ENCODE measurements at regions not wholly inside any gene's neighbourhood (a gene's known extent, or its start where the extent isn't known, plus 50 kb on each side); places are given as distances from the start of the nearest gene placed in this dataset.

DNA sequence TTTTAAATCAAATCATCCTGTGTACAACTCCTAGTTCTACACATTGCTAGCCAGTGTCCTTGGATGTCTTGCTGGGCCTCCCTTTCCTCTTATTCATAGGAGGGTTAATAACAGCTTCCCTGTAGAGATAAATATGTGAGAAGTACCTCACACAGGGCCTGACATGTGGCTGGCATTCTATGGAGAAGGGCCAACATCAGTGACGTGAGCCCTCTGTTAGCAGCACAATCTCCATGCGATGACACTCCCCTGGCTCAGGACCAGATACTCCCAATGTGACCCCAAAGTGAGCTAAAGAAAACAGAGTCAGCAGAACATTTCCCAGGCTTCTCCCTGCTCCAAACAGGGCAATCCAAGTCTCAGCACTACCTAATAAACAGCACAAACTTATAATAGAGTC is 818.4 kb downstream of the DIAPH3 start:
- ChIA-PET CTCF (interaction anchor here (3.1 kb wide), 1 partner anchor 28 kb away, joined by 10 read pairs; no protein-coding TSS in a partner anchor), POLR2A (no interaction called here)
- no peak for TF ChIP-seq CTCF (IDR thresholded peaks at IDR 0.05; ENCODE audit: control extremely low read depth, extremely low read depth, low read depth, missing control alignments)
- DNase-seq (ENCODE audit: extremely low spot score) = no peak

DNA sequence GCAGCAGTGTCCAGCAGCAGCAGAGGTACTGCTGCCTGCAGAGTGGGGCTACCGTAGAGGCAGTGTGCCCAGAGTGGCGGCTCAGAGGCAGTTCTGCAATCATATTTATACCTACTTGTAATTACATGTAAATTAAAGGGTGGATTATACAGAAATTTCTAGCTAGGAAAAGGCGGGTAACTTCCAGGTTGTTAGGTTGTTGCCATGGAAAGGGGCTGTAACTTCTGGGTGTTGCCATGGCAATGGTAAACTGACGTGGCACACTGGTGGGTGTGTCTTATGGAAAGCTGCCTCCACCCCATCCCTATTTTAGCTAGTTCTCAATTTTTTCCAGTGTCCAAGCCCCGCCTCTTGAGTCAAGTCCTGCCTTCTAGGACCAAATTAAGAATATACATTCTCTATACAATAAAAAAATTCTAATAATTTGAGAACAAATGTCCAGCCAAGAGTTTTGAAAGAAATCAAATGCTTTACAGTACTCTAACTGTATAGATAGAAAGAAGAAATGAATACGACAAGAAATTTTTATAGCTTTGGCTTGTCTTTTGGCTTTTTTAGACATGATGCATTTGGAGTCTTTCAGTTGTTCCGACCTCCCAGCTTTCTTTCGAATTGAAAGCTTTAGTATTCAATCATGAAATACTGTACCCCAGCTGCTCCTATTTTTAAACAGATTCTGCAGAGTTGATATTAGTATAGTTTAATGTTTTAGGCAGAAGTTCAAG is 816.6 kb downstream of the DIAPH3 start:
- CTCF ChIA-PET = interaction anchor here (0.8 to 3.1 kb wide), 3 partner anchors 10 to 30 kb away, joined by 3 to 10 read pairs (median 4); no protein-coding TSS in a partner anchor
- TF ChIP-seq CTCF (IDR thresholded peaks at IDR 0.05; ENCODE audit: control extremely low read depth, extremely low read depth, low read depth, missing control alignments) = no peak
- POLR2A ChIA-PET = no interaction called here
- DNase-seq (ENCODE audit: extremely low spot score) = no peak

DNA sequence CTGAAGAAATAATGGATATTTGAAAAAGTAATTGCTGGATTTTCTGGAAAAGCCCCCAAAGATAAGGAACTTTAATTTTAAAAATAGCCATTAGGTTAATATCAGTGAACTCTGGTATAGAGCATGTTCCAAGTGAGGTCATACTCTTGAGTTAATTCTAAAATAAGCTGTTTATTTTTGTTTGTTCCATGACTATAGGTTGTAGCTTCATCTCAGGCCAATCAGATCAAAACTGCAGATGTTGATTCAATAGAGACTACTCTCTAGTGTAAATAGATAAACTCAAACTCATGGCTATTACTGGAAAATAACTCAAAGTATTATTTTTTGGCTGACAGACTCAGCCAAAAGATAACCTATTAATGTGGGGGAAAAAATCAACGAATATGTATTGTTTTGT is 815.1 kb downstream of the DIAPH3 start:
- ChIA-PET POLR2A (no interaction called here), CTCF (interaction anchor here (1.3 kb wide), 2 partner anchors 9 to 34 kb away, joined by 3 read pairs; no protein-coding TSS in a partner anchor)
- TF ChIP-seq CTCF (IDR thresholded peaks at IDR 0.05; ENCODE audit: control extremely low read depth, extremely low read depth, low read depth, missing control alignments) = no peak
- no peak for DNase-seq (ENCODE audit: extremely low spot score)

DNA sequence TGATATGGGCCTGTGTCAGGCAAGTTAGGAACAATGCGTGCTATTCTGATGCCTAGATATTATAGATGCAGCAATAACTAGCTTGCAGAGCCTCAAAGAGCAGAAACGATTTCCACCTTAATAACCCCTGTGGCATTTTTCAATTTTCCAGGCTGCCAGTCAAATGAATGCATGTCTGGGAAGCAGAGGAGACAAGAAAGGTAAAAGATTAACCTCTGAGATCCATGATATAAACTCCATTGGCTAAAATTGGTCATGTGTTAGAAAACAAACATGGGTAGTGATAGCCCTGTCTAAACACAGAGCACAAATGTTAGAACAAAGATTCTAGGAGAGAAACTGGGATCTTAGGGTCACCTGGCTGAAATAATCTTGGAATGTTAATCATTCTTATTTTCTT is 811.1 kb downstream of the DIAPH3 start:
- ChIA-PET CTCF (no interaction called here), POLR2A (no interaction called here)
- no peak for TF ChIP-seq CTCF (IDR thresholded peaks at IDR 0.05; ENCODE audit: control extremely low read depth, extremely low read depth, low read depth, missing control alignments)
- no peak for DNase-seq (ENCODE audit: extremely low spot score)

DNA sequence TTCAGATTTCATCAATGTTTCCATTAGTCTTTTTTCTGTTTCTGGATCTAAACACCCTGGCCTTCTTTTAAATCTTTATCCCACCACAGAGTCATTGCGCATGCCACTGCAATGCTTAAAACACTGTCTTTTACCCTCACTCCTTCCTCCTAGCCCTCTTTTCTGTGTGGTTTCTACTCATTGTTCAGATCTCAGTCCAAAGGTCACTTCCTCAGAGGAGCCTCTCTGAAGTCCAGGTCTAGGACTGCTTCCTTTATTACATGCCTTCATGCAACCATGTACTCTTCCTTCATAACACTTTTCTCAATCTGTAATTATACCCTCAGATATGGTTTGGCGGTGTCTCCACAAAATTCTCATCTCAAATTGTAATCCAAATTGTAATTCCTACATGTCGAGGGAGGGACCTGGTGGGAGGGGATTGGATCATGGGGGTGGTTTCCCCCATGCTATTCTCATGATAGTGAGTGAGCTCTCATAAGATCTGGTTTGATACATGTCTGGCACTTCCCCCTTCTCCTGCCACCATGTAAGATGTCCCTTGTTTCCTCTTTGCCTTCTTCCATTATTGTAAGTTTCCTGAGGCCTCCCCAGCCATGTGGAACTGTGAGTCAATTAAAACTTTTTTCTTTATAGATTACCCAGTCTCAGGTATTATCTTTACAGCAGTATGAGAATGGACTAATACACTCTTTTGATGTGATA is 808.9 kb downstream of the DIAPH3 start:
- CTCF ChIA-PET = no interaction called here
- no peak for TF ChIP-seq CTCF (IDR thresholded peaks at IDR 0.05; ENCODE audit: control extremely low read depth, extremely low read depth, low read depth, missing control alignments)
- POLR2A ChIA-PET = no interaction called here
- no peak for DNase-seq (ENCODE audit: extremely low spot score)

- no peak for TF ChIP-seq CTCF (IDR thresholded peaks at IDR 0.05; ENCODE audit: control extremely low read depth, extremely low read depth, low read depth, missing control alignments)
- POLR2A ChIA-PET = no interaction called here
- DNase-seq (ENCODE audit: extremely low spot score) = no peak
- CTCF ChIA-PET = no interaction called here
Measured at GRCh38 chr13:59356607-59357006, 807.1 kb downstream of the DIAPH3 start.
